Glomerular endothelial cell (primary cell): ENCODE measurements at regions not wholly inside any gene's neighbourhood (a gene's known extent, or its start where the extent isn't known, plus 50 kb on each side); places are given as distances from the start of the nearest gene placed in this dataset.

Experiments
- DNase-seq: peaks from one replicate; pipeline ENCODE4 v3.0.0-alpha.2; 2011; ENCODE audit warnings: low read depth, low spot score; ENCODE audit errors: extremely low read depth

DNA sequence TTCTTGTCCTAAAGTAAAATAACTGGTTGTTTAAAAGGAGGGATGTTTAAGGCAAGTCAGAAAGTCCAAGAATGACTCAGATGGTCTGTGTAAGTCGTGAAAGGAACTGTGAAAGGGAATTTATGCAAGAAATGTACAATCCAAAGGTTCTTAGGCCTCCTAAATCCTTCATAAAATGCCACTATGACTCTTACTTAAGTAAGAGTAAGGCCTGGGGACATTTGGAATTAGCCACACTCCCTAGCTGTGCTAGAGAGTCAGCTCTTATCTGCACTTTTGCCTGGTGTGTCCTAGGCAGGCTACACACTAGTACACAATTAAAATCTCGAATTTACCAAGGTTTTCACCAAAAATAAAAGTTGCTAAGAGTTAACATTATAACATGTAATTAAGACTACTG lies 686.9 kb downstream of the UQCRFS1 start:
- no peak for DNase-seq

DNA sequence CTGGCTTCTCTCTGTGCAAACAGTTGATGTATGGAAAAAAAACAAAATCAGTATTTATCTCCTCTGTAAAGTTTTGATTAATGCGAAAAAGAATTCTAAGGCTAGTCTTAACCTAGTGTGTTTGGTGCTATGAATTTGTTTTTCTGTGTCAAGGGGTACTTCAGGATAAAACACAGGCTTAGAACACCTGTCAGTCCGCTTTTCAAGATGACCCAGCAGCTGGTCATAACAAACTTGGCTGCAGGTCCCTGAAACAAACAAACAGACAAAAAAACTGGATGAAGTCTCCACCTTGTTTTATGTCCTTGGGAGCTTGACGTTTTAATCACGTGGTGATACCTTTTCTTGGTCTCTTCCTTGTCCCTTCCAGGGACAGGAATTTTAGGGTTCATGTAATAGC lies 689.3 kb downstream of the UQCRFS1 start:
- DNase-seq, result no peak

DNA sequence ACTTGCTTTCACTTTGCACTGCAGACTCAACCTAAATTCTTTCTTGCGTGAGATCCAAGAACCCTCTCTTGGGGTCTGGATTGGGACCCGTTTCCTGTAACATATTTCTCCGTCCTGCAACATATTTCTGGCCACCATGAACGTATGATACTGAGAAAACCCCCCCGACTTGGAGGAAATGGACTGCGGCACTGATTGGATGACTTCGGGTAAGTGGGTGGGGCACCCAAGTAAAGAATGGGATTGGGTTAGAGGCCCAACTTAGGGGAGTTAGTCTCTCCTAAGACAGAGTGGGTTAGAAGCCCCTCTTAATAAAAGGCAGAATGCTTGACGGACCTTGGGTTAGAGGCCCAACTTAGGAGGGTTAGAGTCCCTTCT lies 690.4 kb downstream of the UQCRFS1 start:
- no peak for DNase-seq

DNA sequence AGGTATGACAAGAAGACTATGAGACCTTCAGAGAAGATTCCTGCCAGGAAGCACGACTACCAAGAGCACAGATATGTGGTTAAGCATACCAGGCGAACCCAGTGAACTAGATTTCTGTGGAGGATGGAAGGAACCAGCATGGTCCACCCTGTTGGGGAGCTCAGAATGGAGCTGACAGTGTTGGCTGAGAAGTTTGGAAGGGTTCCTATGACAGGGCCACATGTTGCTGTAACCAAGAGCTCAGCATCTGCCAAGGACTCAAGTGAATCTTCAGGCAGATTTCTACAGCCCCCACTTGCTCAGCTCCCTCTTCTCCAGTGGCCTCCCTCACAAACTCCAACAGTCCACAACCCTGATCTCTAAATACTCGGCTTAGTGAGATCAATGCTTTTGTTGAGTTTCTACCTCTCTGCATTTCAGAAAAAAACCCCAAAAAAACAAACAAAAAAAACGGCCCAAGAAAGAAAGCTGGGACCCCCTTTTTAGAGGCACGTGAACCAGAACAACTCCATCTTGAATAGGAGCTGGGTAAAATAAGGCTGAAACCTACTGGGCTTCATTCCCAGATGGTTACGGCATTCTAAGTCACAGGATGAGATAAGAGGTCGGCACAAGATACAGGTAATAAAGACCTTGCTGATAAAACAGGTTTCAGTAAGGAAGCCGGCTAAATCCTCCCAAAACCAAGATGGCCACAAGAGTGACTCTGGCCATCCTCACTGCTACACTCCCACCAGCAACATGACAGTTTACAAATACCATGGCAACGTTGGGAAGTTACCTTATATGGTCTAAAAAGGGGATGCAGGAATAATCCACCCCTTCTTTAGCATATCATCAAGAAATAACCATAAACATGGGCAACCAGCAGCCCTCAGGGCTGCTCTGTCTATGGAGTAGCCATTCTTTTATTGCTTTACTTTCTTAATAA lies 691.1 kb downstream of the UQCRFS1 start:
- DNase-seq, result no peak

DNA sequence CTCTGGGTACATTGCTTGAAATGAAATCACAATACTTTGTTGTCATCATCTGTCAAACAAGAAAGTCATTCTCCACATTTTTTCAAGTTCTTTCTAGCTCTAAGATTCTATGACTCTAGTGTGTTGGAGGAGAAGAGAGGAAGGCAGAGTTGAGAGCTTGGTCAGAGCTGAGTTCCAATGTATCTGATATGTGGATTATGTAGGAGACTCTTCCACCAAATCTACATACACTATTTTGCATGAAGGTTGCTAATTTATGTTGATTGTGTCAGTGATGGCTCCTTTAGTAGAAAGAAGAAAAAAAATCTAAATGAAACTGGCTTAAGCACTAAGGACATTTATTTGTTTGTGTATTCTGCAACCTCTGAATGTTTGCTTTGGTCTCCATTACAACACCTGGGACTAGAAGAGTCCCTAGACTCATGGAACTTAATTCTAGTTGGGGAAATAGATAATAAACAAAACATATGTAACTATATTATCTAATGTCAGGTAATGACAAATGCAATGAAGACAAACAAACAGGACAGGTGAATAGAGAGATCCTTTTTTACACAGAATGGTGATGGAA lies 691.9 kb downstream of the UQCRFS1 start:
- no peak for DNase-seq

DNA sequence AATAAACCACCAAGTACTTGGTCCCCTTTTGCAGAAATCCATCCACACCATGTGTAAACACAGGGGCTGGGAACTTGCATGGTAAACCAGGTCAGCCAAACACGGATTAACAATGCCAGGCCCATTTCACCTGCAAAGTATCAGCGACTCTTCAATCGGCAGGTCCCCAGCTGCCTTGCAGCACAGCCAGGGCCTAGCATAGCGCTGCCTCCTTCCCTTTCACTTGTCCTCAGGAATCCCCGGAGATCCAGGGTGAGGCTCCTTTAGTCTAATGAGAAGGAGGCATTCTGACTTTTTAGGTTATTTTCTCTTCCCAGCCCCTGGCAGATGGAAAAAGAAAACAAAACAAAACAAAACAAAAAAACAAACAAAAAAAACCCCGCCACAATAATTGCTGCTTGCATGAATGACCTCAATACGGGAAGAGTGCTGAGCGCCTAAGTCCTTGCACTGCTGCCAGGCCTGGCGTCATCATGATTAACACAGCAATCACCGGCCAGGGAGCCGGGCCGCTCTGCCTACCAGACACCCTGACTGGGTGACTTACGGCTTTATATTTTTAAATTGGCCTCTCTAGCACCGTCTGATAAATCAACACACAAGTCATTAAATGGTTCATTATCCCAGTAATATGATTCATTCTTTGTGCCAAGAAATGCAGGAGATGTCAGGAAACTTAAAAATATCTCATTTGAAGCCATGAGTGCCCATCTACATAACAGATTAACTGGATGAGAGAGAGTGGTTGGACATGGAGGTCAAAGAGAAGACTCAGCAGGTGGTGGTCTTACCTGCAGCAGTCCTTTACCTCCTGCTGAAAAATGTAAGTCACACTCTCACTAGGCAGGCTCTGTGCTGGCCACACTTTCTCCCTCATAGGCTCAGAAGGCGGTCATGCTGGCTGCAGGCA lies 692.7 kb downstream of the UQCRFS1 start:
- DNase-seq, result no peak

DNA sequence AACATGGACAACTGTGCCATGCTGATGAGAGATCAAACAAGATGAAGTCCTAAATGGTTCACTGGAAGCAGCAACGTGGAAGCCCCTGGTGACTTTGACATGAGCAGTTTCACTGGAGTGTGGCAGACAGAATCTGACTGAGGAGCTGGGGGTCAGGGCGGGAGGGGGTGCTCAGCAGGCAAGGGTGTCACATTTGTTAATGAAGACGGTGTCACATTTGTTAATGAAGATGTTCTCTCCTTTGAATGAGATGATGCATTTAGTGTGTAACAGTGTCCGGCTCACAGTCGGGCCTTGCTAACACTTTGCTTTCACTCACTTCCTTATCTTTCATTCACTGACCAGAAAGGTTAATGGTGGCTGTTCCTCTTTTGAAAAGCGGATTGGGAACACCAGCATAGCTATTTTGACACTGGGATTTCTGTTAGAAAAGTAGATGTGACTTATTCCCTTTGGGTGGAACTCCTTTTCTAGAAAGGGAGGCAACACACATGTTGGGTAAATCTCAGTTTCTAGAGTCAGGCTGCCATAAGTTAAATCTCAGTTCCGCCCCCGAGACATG lies 693.7 kb downstream of the UQCRFS1 start:
- DNase-seq, result no peak

DNA sequence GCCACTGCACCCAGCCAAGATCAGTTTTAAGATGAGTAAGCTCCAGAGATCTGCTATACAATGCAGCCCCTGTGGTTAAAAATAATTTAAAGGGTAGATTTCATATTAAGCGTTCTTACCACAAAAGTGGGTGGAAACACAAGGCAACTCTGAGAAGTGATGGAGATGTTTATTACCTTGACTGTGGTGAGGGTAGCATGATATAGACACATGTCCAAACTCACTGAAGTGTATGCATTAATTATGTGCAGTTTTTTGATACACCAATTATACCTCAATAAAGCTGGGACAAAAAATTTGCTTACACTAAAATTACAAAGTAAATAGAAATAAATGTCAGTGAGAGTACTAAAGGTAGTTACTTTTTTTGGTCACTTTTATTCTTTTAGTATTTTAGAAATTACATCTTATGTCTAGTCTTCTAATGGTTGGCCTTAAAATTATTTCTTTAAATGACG lies 696.5 kb downstream of the UQCRFS1 start:
- no peak for DNase-seq

DNA sequence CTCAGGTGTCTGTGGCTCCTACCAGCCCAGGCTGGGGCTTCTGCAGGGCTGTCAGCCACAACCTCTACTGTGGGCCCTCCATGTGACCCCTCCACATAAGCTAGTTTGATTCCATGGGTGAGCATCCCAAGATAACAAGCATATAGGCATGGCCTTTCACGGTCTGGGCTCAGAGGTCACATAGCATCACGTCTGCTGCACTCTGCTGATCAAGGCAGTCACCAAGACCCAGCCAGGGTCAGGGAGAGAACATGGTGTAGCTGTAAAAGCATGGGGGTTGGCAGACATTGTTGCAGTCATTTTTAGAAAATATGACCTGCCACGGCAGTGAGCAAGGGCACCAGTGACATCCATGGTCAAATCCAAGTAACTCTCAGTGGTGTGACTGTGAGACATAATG lies 698.8 kb downstream of the UQCRFS1 start:
- DNase-seq, result no peak

DNA sequence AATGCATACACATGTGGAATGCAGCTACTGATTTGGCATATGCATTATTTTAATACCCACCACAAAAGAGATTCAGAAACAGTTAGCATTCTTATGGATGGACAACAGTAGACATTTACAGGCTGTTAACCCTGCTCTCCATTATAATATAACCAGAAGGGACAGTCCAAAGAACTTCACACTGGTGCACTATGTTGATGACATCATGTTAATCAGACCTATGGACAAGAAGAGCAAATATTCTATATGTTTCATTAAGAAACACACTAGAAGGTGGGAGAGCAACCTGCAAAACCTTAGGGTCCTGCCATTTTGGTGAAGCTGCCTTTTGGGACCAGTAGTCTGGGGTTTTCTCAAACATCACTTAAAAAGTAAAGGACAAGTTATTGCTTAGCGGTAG lies 701.3 kb downstream of the UQCRFS1 start:
- DNase-seq, result no peak

DNA sequence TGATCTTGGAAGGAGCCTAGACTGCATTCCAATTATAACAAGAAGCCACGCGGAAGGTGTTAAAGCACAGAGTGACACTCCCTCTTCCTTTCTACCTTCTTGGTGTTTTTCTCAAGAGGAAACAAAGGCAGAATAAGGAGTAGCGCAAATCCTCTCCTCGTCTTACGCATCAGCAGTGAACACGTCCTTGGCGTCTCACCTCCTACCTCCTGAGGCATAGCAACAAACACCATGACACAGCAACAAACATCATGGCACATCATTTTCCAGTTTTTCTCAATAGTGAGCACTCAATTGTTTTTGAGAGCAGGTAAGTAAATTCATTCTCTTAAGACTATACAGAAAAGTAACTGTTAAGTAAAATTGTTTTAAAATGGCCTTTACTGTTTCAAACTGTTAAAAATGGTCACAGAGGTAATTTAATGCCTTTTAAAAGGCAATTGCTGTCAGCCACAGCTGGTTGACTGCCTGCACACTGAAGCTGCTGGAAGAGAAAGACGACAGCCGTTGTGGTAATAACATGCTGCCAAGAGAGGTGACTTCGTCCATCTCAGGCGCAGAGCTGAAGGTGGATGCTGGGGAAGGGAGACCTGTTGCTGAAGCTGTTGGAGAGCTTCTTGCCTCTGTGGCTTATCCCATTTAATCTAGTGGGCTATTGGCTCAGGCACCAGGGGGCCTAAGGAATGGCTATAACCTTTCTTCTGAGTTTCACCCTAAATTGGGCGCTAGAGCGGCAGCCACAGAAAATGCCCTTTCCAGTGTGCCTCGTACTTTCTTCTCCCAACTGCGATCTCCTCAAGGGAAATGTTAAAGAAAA lies 703.7 kb downstream of the UQCRFS1 start:
- no peak for DNase-seq

DNA sequence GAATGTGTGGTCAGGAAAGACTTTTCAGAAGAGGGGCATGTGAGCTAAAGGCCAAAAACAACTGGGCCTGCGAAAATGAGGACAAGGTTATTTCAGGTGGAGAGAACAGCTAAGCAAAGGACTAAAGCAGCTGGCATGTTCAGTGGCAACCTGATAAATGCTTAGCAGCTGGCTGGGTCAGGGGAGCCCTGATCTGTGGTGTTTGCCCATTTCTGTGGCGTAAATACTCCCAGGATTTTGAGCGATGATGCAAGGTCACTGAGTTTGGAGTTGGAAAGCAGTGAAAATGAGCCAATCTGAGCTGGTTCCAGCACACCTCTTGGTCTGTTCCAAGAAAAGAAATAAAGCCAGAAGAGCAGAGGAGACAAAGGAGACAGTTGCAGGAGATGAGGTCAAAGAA lies 704.3 kb downstream of the UQCRFS1 start:
- DNase-seq, result no peak

DNA sequence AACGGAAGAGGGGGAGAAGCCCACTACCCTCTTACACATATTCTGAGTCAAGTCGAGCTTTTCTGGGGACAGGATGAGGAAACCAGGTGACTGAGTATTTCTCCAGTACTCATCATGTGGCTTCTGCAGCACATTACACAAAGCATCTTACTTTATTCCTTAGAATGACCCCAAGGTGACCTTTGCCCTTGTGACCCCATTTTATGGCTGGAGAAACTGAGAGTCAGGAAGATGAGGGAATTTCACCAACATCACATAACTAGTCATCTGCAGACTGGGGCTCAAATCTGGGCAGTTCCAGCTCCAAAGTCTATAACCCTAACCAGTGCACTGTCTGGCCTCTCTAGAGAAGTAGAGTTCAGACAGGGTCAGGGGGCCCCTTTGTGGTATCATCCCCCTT lies 707.0 kb downstream of the UQCRFS1 start:
- DNase-seq, result no peak

DNA sequence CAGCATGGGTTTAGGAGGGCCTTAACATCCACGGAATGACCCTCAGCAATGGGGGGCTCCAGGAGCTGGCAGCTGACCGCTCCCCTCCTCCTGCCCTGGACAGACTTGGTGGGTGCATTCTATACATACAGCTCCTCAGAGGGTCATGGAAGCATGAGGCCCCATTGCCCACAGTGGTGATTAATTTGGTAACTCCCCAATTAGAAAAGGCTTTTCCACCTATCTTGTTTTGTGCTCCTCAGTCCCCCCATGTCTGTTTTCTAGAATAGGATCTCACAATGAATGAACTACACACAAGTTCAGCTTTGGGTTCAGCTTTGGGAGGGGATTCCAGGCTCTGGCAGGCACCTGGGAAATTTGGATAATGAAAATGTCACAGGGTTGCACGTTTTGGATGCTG lies 707.8 kb downstream of the UQCRFS1 start:
- DNase-seq, result no peak

DNA sequence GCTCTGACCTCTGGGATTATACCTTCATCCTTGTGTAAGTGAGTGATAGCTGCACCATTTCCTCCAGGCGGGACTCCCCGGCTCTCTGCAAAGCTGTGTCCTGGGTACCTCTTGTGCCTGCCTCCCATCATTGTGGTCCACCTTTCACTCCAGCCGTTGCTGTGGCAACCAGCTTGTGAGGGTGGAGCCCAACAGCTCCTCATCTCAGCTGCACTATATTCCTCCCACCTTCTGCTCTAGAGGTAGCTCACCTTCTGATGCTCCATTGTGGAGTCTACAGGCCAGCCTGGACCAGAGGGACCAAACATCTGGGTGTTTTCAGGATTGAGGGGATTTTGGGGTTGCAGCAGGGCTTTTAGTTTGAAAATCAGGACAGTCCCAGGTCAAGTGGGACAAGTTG lies 708.2 kb downstream of the UQCRFS1 start:
- DNase-seq, result no peak

DNA sequence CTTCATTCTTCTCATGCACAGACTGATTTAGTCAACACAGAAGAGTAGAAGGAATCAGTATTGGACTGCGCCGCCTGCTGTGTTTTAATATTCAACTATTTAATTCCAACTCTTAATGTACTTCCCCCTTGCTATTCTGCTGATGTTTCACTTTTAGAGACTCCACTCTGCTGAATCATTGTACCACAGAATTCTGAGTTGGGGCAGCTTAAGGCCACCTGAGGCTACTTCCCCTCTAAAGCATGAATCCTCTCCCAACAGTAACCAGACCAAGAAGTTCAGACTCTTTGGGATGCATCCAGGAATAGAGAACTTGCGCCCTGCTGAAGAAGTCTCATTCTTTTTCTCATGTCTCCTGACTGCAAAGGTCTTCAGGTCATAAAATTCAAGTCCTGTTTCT lies 708.8 kb downstream of the UQCRFS1 start:
- DNase-seq, result no peak

DNA sequence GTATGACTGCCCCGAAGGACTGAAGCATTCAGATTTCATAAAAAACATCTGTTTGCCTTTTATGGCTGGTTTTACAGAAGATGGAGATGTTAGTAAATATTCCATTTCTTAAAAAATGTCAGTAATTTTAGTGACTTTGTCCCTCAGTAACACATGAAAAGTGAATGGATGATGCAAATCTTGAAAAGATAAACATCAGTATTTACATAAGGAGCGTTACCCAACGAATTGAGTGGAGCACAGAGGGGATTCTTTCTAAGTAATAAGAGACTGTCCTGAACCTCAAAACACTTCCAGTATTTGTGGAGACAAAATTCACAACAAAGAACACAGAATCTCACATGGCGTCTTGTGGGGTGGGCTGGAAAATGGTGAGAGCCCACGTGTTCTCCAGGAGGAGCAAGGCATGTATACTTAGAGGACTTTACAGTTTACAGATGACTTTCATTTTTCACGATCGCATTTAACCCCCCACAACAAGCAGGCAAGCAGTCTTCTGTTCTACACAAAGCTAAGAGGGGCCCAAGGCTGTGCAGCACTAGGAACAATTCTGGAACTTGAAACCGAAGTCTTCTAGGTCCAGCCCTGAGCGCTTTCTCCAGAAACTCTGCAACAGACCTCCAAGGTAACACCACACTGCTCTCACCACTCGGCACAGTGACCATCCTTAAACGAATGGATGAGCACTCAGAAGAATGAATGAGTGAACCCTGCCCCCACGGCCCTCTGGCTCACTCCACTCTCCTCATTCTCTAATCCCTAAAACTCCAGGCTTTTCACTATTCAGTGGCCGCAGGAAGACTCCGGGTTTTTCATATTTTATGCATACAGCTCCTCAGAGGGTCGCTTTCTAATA lies 709.8 kb downstream of the UQCRFS1 start:
- DNase-seq, result no peak

DNA sequence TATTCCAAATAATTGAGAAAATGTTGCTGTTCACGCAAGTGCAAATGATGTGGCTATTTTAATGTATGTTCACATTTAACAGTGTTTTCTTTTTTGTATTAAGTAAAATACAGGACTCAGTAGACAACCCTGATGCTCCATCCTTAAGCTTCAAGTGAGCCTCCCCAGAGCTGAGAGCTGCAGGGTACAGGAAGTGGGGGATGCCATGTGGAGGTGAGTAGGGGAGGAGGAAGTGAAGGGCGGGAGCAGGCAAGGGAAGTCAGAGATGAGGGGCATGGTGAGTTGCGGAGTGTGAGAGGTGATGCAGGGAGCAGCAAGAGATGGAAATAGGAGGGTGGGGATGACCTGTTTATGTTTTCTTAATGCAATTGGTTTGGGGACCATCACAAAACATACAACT lies 711.0 kb downstream of the UQCRFS1 start:
- DNase-seq, result no peak

DNA sequence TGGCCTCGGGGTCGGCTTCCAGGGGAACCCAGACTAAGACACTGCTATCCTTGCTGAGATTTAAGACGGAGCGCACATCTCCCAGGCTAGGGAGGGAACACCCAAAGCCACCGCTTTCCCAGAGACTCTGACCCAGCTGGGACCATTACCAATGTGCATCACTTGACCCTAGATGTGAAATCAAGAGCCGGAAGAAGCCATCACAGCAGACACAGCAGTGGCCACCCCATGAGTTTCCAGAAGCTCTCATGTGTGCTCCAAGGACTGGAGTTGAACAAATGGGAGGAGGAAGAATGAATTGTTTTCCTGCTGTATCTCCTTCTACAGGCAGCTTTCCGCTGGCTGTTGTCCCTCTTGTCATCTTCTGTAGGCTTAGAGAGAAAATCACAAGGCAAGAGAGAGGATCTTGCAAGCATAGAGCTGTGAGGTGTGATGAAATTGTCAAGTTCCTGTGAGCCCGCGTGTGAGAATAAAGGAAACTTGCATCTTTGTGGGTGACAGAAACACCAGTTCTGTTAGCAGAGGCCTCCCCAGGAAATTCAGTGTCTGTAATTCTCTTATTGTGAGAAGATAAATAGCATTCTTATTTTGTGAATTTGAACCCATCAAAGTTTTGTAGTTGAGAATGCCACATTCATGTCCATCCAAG lies 711.8 kb downstream of the UQCRFS1 start:
- DNase-seq, result no peak
